CD8-positive, alpha-beta memory T cell (primary cell): ENCODE measurements at regions not wholly inside any gene's neighbourhood (a gene's known extent, or its start where the extent isn't known, plus 50 kb on each side); places are given as distances from the start of the nearest gene placed in this dataset.

Source experiments
- CTCF ChIA-PET: fragments of 350-600 bp; sonication (Branson Sonifier 250); formaldehyde crosslinking; loops from one replicate; lab custom pipeline; 2021; ENCODE audit warnings: antibody characterized with exemption; lab: Charles Lee
- POLR2A ChIA-PET: fragments of 350-600 bp; sonication (Branson Sonifier 250); formaldehyde crosslinking; loops from one replicate; lab custom pipeline; 2021; ENCODE audit warnings: antibody characterized with exemption; lab: Charles Lee
- DNase-seq, 5 donors: peaks; one replicate each; pipeline versions ENCODE4 v3.0.0 to v3.0.0-alpha.2; 2020 to 2022; ENCODE audit warnings: mixed read lengths in 1 of 5
- H3K27ac ChIP-seq: one replicate; pipeline ENCODE4 v1.7.0; 2013; ENCODE audit warnings: low read depth, mild to moderate bottlenecking, low read length, moderate library complexity
- H3K27me3 ChIP-seq: 2 replicates; pipeline ENCODE4 v1.7.0; 2013; ENCODE audit warnings: low read length, mild to moderate bottlenecking; ENCODE audit not compliant: insufficient read depth, poor library complexity, severe bottlenecking
- H3K36me3 ChIP-seq: 2 replicates; pipeline ENCODE4 v1.7.0; 2013; ENCODE audit warnings: mild to moderate bottlenecking, low read length, moderate library complexity; ENCODE audit not compliant: insufficient read depth
- H3K4me1 ChIP-seq: 2 replicates; pipeline ENCODE4 v1.7.0; 2013; ENCODE audit warnings: mild to moderate bottlenecking, low read length, moderate library complexity; ENCODE audit not compliant: insufficient read depth
- H3K4me3 ChIP-seq: 2 replicates; pipeline ENCODE4 v1.7.0; 2013; ENCODE audit warnings: mild to moderate bottlenecking, low read length
- H3K9me3 ChIP-seq: 2 replicates; pipeline ENCODE4 v1.7.0; 2013; ENCODE audit warnings: mild to moderate bottlenecking, low read length
- H3K27ac Mint-ChIP-seq, 8 donors: one replicate each; pipeline ENCODE4 v1.8.0; 2020 to 2021; ENCODE audit warnings: mixed read lengths in 8 of 8, mild to moderate bottlenecking in 6 of 8, inconsistent platforms in 3 of 8, moderate library complexity in 3 of 8
- H3K27me3 Mint-ChIP-seq, 2 donors: one replicate each; pipeline ENCODE4 v1.8.0; 2020 to 2021; ENCODE audit warnings: mixed read lengths in 2 of 2, mild to moderate bottlenecking in 1 of 2, moderate library complexity in 1 of 2
- H3K36me3 Mint-ChIP-seq, 3 donors: one replicate each; pipeline ENCODE4 v1.8.0; 2020 to 2021; ENCODE audit warnings: mixed read lengths in 3 of 3, inconsistent platforms in 1 of 3, mild to moderate bottlenecking in 1 of 3
- H3K4me1 Mint-ChIP-seq, 3 donors: one replicate each; pipeline ENCODE4 v1.8.0; 2020 to 2021; ENCODE audit warnings: mixed read lengths in 3 of 3, inconsistent platforms in 1 of 3, mild to moderate bottlenecking in 1 of 3
- H3K4me3 Mint-ChIP-seq, 7 donors: one replicate each; pipeline ENCODE4 v1.8.0; 2020 to 2021; ENCODE audit warnings: mixed read lengths in 7 of 7, mild to moderate bottlenecking in 6 of 7, moderate library complexity in 4 of 7, inconsistent platforms in 2 of 7
- H3K9me3 Mint-ChIP-seq, 5 donors: one replicate each; pipeline ENCODE4 v1.8.0; 2020 to 2022; ENCODE audit warnings: mixed read lengths in 5 of 5, mild to moderate bottlenecking in 3 of 5, moderate library complexity in 2 of 5, inconsistent platforms in 1 of 5

DNA sequence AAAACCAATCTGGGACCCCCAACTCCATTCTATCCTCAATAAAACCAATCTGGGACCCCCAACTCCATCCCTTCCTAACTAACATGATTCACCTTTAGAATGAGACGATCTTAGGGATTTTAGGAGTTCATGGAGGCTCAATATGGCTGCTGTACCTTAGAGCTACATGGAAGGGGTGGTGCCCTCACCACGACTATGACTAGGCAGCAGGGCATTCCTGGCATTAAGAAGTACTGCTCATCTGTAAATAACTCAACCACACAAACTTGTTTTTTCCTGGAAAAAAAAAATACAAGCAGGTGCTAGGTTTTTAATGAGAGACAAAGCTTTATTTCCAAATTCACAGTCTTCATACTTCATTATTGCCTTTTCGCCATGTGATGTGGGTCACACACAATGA is 346.5 kb upstream of the FAT1 start:
- Mint-ChIP-seq H3K27ac (no peak overlapping the region), H3K4me3 (no peak overlapping the region), H3K9me3 (peaks cover 4 to 13% (median 5%) of the 10 kb centered on the region in 5 donors), H3K36me3 (peaks cover 0 to 4% (median 0%) of the 10 kb centered on the region in 3 donors), H3K4me1 (no peaks in the 10 kb centered on the region), H3K27me3 (no peaks in the 10 kb centered on the region)
- Histone ChIP-seq H3K36me3 (no peaks in the 10 kb centered on the region), H3K4me1 (no peaks in the 10 kb centered on the region), H3K4me3 (no peak overlapping the region), H3K27ac (no peak overlapping the region), H3K9me3 (no peaks in the 10 kb centered on the region), H3K27me3 (no peaks in the 10 kb centered on the region)
- ChIA-PET CTCF (no interaction called here), POLR2A (no interaction called here)
- DNase-seq: no peak

DNA sequence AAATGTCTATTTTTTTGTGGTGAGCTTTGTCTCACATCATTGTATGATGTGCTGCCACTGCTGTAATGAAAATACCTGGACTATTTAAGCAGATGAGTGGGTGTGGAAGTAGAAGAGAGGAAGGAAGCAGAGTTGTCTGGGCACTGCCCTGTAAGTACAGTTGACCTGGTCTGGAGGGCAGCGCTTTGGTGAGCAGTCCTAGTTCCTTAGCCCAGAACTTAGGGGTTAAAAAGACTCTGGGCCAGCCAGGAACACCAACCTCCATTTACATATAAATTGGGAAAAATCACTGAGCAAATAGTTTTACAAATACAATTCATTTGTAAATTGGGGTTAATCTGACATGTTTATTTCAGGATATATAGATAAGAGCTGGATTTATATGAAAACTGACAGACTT is 347.1 kb upstream of the FAT1 start:
- H3K27ac Mint-ChIP-seq: no peak overlapping the region
- no peak overlapping the region for H3K4me3 ChIP-seq
- ChIA-PET CTCF (no interaction called here), POLR2A (no interaction called here)
- H3K4me3 Mint-ChIP-seq: no peak overlapping the region
- no peaks in the 10 kb centered on the region for H3K27me3 Mint-ChIP-seq
- no peaks in the 10 kb centered on the region for H3K27me3 ChIP-seq
- no peak overlapping the region for H3K27ac ChIP-seq
- H3K36me3 ChIP-seq: no peaks in the 10 kb centered on the region
- no peak for DNase-seq
- H3K36me3 Mint-ChIP-seq: peaks cover 0 to 4% (median 0%) of the 10 kb centered on the region in 3 donors
- H3K4me1 ChIP-seq: no peaks in the 10 kb centered on the region
- H3K9me3 Mint-ChIP-seq: peaks cover 4 to 15% (median 5%) of the 10 kb centered on the region in 5 donors
- no peaks in the 10 kb centered on the region for H3K9me3 ChIP-seq
- H3K4me1 Mint-ChIP-seq: no peaks in the 10 kb centered on the region

DNA sequence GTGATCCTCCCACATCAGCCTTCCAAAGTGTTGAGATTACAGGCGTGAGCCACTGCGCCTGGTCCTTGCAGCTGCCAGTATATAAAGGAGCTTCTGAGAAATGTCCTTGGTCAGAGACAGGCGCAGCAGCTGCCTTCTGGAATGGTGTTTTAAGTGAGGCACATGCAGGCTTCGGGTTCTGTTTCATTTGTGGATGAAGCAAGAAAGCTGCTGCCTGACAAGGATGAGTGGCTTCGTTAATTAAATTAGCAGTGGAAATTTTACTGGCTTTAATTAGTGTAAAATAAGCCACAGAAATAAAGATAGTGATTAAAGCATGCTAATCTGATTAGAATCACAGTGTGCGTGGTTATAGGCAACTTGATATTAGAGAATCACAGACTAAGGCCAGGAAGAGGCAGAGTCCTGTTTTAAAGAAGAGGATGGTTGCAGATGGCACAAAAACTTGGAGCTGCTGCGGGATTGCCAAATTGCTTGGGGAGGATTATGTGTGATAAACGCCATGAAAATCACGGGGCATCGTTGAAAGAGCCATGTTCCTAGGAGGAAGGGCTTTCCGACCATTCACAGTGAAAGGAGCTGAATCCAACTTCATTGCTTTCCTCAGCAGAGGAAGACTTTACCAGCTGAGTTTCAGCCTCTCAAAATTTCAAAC is 348.4 kb upstream of the FAT1 start:
- H3K4me3 Mint-ChIP-seq: no peak overlapping the region
- Histone ChIP-seq H3K36me3 (no peaks in the 10 kb centered on the region), H3K27ac (no peak overlapping the region), H3K4me1 (no peaks in the 10 kb centered on the region), H3K4me3 (no peak overlapping the region), H3K27me3 (no peaks in the 10 kb centered on the region), H3K9me3 (no peaks in the 10 kb centered on the region)
- H3K9me3 Mint-ChIP-seq: peaks cover 4 to 15% (median 5%) of the 10 kb centered on the region in 5 donors
- no peaks in the 10 kb centered on the region for H3K27me3 Mint-ChIP-seq
- POLR2A ChIA-PET: no interaction called here
- H3K27ac Mint-ChIP-seq: no peak overlapping the region
- DNase-seq: no peak
- CTCF ChIA-PET: no interaction called here
- H3K36me3 Mint-ChIP-seq: peaks cover 0 to 4% (median 0%) of the 10 kb centered on the region in 3 donors
- no peaks in the 10 kb centered on the region for H3K4me1 Mint-ChIP-seq

DNA sequence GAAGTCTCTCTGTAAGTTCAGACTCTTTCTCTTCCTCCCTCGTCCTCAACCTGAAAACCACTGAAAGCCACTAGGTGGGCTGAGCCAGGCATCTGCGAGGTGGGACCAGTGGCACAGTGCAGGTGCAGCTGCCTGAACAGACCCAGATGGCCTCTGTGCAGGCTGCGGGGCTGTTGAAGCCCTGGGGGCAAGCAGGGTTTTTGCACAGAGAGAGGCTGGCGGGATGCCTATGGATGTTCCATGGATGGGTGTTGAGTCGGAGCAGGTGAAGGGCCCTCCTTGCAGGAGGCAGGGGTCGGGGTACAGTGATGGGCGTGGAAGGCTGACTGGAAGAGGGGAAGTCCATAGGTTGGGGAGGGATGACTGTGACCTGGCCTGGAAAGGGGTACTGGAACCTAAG is 350.2 kb upstream of the FAT1 start:
- Mint-ChIP-seq H3K27me3 (no peaks in the 10 kb centered on the region), H3K27ac (peak overlapping the region in 1 of 8 donors; percentile 77), H3K4me1 (no peaks in the 10 kb centered on the region), H3K36me3 (peaks cover 0 to 4% (median 0%) of the 10 kb centered on the region in 3 donors), H3K4me3 (no peak overlapping the region), H3K9me3 (peaks cover 5 to 15% (median 6%) of the 10 kb centered on the region in 5 donors)
- CTCF ChIA-PET: no interaction called here
- Histone ChIP-seq H3K27me3 (no peaks in the 10 kb centered on the region), H3K4me1 (no peaks in the 10 kb centered on the region), H3K27ac (no peak overlapping the region), H3K36me3 (no peaks in the 10 kb centered on the region), H3K9me3 (no peaks in the 10 kb centered on the region), H3K4me3 (no peak overlapping the region)
- POLR2A ChIA-PET: no interaction called here
- no peak for DNase-seq

DNA sequence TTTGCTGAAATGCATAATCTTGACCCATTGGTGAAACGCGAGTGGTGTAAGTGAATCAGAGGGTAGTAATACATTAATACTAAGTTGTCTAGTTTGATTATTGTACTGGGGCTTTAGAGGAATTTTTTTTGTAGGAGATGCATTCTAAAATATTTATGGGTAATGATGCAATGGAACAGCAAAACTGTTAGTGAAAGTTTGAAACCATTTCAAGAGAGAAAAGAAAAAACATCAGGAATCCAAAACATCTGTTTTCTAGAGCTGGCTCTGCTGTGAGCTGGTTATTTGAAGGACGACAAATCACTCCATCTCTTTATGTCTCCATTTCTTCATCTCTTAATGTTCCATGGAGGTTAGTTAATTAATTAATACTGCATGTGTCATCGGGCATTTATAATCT is 351.9 kb upstream of the FAT1 start:
- Histone ChIP-seq H3K36me3 (no peaks in the 10 kb centered on the region), H3K4me1 (no peaks in the 10 kb centered on the region), H3K4me3 (no peak overlapping the region), H3K9me3 (no peaks in the 10 kb centered on the region), H3K27ac (no peak overlapping the region), H3K27me3 (no peaks in the 10 kb centered on the region)
- peaks cover 0 to 4% (median 0%) of the 10 kb centered on the region in 3 donors for H3K36me3 Mint-ChIP-seq
- no peak overlapping the region for H3K27ac Mint-ChIP-seq
- ChIA-PET POLR2A (no interaction called here), CTCF (no interaction called here)
- no peaks in the 10 kb centered on the region for H3K27me3 Mint-ChIP-seq
- no peak overlapping the region for H3K4me3 Mint-ChIP-seq
- no peak for DNase-seq
- H3K9me3 Mint-ChIP-seq: peaks cover 2 to 8% (median 5%) of the 10 kb centered on the region in 5 donors
- no peaks in the 10 kb centered on the region for H3K4me1 Mint-ChIP-seq

GRCh38 chr4:187077744-187078401 is 354.2 kb upstream of the FAT1 start:
- no peaks in the 10 kb centered on the region for H3K9me3 ChIP-seq
- no peaks in the 10 kb centered on the region for H3K27me3 ChIP-seq
- POLR2A ChIA-PET: no interaction called here

GRCh38 chr4:187084701-187085100 is 361.0 kb upstream of the FAT1 start:
- H3K9me3 Mint-ChIP-seq: peaks cover 0 to 28% (median 6%) of the 10 kb centered on the region in 5 donors

More at GRCh38 chr4:187077744-187078401, 354.2 kb upstream of the FAT1 start:
- Mint-ChIP-seq H3K9me3 (peaks cover 2 to 12% (median 10%) of the 10 kb centered on the region in 5 donors), H3K27ac (no peak overlapping the region), H3K4me3 (no peak overlapping the region), H3K27me3 (no peaks in the 10 kb centered on the region), H3K4me1 (no peaks in the 10 kb centered on the region), H3K36me3 (peaks cover 0 to 4% (median 0%) of the 10 kb centered on the region in 3 donors)
- CTCF ChIA-PET: no interaction called here
- Histone ChIP-seq H3K27ac (no peak overlapping the region), H3K4me3 (no peak overlapping the region), H3K4me1 (no peaks in the 10 kb centered on the region), H3K36me3 (no peaks in the 10 kb centered on the region)
- no peak for DNase-seq

GRCh38 chr4:187085339-187085738 is 361.7 kb upstream of the FAT1 start:
- H3K27me3 Mint-ChIP-seq: no peaks in the 10 kb centered on the region
- CTCF ChIA-PET: no interaction called here

More at GRCh38 chr4:187084701-187085100, 361.0 kb upstream of the FAT1 start:
- H3K36me3 Mint-ChIP-seq: no peaks in the 10 kb centered on the region
- ChIA-PET CTCF (no interaction called here), POLR2A (no interaction called here)
- no peaks in the 10 kb centered on the region for H3K36me3 ChIP-seq
- H3K4me1 Mint-ChIP-seq: no peaks in the 10 kb centered on the region
- H3K4me3 Mint-ChIP-seq: no peak overlapping the region
- H3K4me1 ChIP-seq: no peaks in the 10 kb centered on the region
- H3K27me3 Mint-ChIP-seq: no peaks in the 10 kb centered on the region
- no peak for DNase-seq
- H3K4me3 ChIP-seq: no peak overlapping the region
- H3K27me3 ChIP-seq: no peaks in the 10 kb centered on the region
- H3K27ac Mint-ChIP-seq: no peak overlapping the region
- H3K9me3 ChIP-seq: no peaks in the 10 kb centered on the region
- no peak overlapping the region for H3K27ac ChIP-seq

More at GRCh38 chr4:187085339-187085738, 361.7 kb upstream of the FAT1 start:
- H3K4me1 ChIP-seq: no peaks in the 10 kb centered on the region
- DNase-seq: no peak
- Mint-ChIP-seq H3K36me3 (no peaks in the 10 kb centered on the region), H3K27ac (no peak overlapping the region), H3K4me3 (no peak overlapping the region), H3K4me1 (no peaks in the 10 kb centered on the region), H3K9me3 (peaks cover 0 to 28% (median 6%) of the 10 kb centered on the region in 5 donors)
- POLR2A ChIA-PET: no interaction called here
- H3K4me3 ChIP-seq: no peak overlapping the region
- H3K36me3 ChIP-seq: no peaks in the 10 kb centered on the region
- H3K27ac ChIP-seq: no peak overlapping the region
- H3K9me3 ChIP-seq: no peaks in the 10 kb centered on the region
- H3K27me3 ChIP-seq: no peaks in the 10 kb centered on the region
